ENCODE measurements at regions not wholly inside any gene's neighbourhood (a gene's known extent, or its start where the extent isn't known, plus 50 kb on each side); places are given as distances from the start of the nearest gene placed in this dataset.
"Not testable (repeated sequence)": the region's sequence is repeated elsewhere in the genome, so short reads cannot be mapped to it uniquely, and the experiment has no call there.

DNA sequence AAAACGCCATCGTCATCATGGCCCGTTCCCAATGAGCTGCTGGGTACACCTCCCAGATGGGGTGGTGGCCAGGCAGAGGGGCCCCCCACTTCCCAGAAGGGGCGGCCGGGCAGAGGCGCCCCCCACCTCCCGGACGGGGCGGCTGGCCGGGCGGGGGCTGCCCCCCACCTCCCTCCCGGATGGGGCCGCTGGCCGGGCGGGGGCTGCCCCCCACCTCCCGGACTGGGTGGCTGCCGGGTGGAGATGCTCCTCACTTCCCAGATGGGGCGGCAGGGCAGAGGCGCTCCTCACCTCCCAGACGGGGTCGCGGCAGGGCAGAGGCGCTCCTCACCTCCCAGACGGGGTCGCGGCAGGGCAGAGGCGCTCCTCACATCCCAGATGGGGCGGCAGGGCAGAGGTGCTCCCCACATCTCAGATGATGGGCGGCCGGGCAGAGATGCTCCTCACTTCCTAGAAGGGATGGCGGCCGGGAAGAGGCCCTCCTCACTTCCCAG, 215.4 kb upstream of the TBL1XR1 start:
- not testable (repeated sequence) for TF ChIP-seq CTCF (conservative IDR thresholded peaks at IDR 0.05; ENCODE audit: low read length); EZH2phosphoT487 (IDR thresholded peaks at IDR 0.05; ENCODE audit: borderline replicate concordance)

All from Loucy (cell line).